RKO (cell line): ENCODE measurements at regions not wholly inside any gene's neighbourhood (a gene's known extent, or its start where the extent isn't known, plus 50 kb on each side); places are given as distances from the start of the nearest gene placed in this dataset.
"Not testable (repeated sequence)": the region's sequence is repeated elsewhere in the genome, so short reads cannot be mapped to it uniquely, and the experiment has no call there.

ENCODE experiments used
- DNase-seq: peaks from one replicate; pipeline ENCODE4 v3.0.0-alpha.2; 2016; ENCODE audit warnings: low spot score

- peak; percentile 9 for DNase-seq
Observed at GRCh38 chr7:83306502-83306901, 143.8 kb upstream of the PCLO start.

DNA sequence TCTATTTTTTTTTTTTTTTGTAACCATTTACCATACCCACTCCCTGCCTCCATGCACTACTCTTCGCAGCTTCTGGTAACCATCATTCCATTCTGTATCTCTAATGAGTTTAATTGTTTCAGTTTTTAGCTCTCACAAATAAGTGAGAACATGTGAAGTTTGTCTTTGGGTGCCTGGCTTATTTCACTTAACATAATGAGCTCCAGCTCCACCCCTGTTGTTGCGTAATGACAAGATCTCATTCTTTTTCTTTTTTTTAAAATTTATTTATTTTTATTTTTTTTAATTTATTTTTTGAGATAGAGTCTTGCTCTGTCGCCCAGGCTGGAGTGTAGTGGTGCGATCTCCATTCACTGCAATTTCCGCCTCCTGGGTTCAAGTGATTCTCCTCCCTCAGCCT, 142.3 kb upstream of the PCLO start:
- DNase-seq, result no peak

DNA sequence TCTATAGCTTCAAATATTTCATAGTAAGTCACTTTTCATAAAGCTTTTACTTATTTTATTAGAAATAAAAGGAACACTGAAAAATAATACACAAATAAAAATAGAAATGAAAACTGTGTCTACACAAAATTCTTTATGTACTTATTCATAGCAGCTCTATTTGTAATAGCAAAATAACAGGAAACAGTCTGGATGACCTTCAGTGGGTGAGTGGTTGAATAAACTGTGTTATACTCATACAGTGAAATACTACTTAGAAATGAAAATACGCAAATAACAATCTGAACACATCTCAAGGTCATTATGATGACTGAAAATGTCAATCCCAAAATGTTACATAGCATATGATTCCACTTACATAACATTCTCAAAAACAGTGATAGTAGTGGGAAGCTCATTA, 138.7 kb upstream of the PCLO start:
- no peak for DNase-seq

DNA sequence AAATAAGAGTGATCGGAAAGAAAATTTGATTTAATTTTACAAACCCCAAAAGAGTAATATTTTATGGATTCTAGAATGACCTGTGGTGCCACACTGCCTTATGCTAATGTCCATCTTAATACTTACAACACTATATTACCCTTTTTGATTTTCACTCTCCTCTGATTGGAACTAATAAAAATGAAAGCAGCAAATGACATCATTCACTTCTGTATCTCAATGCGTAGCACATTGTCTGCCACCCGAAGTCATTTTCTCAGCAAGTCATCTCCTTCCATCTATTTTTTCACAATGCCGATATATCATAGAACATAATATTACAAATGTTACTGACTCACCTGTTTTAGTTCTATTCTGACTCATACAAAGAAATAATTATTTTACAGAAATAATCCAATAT, 127.5 kb upstream of the PCLO start:
- no peak for DNase-seq

DNA sequence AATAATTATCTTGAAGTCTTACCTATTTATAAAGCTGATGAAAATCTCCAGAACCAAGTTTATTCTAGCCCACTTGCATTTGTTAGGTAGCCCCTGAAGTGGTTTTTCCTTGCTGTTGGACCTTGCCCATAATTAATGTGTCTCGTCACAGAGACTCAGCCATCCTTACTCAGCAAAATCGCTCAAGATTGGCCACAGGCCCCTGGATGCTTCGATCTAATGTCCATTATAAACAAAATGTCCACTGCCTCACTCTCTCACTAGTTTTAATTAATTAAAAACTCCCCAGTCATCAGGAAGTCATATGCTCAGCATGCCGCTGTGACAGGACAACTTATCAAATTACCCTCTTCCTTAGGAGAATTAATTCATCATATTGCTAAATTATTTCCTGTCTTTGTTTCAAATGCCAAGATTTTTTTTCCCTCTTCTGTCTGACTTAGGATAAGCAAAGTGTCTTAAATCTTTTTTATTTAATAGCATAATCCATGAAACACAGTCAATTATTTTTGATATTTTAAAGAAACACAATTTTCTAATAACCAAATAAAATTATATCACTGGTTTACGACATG, 126.8 kb upstream of the PCLO start:
- DNase-seq, result no peak

GRCh38 chr7:83280671-83281070, 118.0 kb upstream of the PCLO start:
- DNase-seq, result no peak

DNA sequence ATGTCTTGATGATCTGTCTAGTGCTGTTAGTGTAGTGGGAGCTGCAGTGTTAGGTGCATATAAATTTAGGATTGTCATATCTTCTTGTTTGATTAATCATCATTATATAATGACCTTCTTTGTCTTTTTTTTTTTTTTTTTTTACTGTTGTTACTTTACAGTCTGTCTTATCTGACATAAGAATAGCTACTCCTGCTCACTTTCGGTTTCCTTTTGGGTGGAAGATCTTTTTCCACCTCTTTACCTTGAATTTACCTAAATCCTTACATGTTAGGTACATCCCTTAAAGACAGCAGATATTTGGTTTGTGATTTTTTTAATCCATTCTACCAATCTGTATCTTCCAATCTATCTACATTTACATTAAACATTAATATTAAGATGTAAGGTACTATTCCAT, 113.6 kb upstream of the PCLO start:
- no peak for DNase-seq

DNA sequence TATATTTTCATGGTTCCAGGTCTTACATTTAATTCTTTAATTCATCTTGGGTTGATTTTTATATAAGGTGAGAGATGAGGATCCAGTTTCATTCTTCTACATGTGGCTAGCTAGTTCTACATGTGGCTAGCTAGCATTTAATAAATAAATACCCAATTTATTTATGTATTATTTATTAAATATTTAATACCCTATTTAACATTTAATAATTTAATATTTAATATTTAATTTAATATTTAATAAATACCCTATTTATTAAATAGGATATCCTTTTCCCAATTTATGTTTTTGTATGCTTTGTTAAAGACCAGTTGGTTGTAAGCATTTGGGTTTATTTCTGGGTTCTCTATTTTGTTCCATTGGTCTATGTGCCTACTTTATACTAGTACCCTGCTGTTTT, 111.0 kb upstream of the PCLO start:
- DNase-seq, result no peak

- DNase-seq, result peak; percentile 68
Observed at GRCh38 chr7:83271212-83272099, 108.8 kb upstream of the PCLO start.

DNA sequence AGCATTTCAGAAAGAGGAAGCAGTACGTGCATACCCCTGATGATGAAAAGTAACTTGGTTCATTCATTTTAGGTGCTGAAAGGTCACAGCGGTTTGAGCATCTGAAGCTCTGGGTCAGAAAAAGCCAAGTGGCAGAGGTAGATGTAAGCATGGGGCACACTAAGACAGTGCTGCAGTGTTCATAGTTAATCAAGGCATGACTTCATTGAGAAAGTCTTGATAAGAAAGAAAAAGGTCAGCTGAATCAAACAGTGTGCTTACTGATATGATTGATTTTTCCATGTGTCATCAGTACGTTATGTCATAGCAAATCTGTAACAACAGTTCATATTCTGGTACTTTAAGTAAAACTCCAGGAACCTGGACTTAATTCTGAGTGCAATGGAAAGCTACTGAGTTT, 107.7 kb upstream of the PCLO start:
- DNase-seq, result no peak

GRCh38 chr7:83267141-83267631, 104.5 kb upstream of the PCLO start:
- no peak for DNase-seq

DNA sequence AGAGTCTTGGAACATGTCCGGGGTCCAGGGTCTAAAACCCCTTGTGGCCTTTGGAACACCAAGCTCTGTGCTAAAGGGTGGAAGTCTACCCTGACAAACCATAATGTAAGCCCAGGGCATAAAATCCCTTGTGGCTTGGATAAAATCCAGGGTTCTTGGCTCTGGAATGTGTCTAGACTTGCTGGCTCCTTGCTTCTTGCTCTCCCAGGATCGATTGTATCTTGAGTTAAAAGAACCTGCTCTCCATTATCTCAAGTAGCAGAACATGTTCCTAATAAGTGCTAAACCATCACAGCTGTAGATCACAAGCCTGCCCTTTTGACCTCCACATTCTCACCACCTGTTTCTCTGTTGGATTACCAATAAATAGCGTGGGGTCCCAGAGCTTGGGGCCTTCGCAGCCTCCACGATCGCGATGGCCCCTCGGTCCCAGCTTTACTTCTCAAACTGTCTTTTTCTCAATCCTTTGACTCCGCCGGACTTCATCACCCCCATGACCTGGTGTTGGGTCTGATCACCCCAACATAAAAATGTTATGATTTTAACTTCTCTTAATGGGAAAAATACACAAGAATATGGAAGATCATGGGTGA, 100.9 kb upstream of the PCLO start:
- DNase-seq, result not testable (repeated sequence)

DNA sequence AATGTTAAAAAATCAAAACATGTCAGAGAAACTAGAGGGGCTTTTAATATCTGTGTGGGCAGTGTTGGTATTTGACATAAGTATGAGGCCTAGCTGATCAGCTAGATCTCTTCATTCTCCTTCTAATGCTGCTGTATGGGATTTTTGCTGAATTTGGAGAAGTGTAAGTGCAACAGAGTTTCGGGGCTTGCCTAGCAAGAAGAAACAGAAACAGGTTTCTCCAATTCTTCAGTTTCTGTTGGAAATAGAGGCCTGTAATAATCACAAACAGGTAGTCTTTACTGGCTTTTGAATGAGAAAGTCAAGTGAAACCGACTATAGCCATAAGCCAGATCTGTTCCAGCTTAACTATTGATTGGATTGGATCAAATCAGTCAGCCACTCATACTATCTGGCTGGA, 96.4 kb upstream of the PCLO start:
- no peak for DNase-seq

- no peak for DNase-seq
Observed at GRCh38 chr7:83248000-83248399, 85.3 kb upstream of the PCLO start.

DNA sequence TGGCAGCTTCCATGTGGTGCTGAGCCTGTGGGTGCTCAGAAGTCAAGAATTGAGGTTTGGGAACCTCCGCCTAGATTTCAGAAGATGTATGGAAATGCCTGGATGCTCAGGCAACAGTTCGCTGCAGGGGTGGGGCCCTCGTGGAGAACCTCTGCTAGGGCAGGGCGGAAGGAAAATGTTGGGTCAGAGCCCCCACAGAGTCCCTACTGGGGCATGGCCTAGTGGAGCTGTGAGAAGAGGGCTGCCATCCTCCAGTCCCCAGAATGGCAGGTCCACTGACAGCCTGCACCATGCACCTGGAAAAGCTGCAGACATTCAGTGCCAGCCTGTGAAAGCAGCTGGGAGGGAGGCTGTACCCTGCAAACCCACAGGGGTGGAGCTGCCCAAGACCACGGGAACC, 56.5 kb upstream of the PCLO start:
- not testable (repeated sequence) for DNase-seq

- no peak for DNase-seq
Observed at GRCh38 chr7:83212883-83213282, 50.2 kb upstream of the PCLO start.
